Mononuclear cell (primary cell): ENCODE measurements at regions not wholly inside any gene's neighbourhood (a gene's known extent, or its start where the extent isn't known, plus 50 kb on each side); places are given as distances from the start of the nearest gene placed in this dataset.

Experiments used
- H3K27me3 ChIP-seq: 2 replicates; pipeline ENCODE4 v1.6.0; 2011; ENCODE audit warnings: low read length, control low read depth; ENCODE audit not compliant: insufficient read depth
- H3K4me1 ChIP-seq: 2 replicates; pipeline ENCODE4 v1.5.1; 2011; ENCODE audit warnings: mild to moderate bottlenecking, low read length, control low read depth; ENCODE audit not compliant: insufficient read depth
- H3K4me3 ChIP-seq: 2 replicates; pipeline ENCODE4 v1.5.1; 2011; ENCODE audit warnings: mild to moderate bottlenecking, low read length, moderate library complexity
- H3K9me3 ChIP-seq: 2 replicates; pipeline ENCODE4 v1.5.1; 2011; ENCODE audit warnings: low read depth, mild to moderate bottlenecking, control low read depth, low read length

- Histone ChIP-seq H3K4me1 (no peaks in the 10 kb centered on the region), H3K27me3 (no peaks in the 10 kb centered on the region), H3K4me3 (no peak overlapping the region)
Observed at GRCh38 chr17:72065556-72065955, 55.3 kb upstream of the SOX9 start.

DNA sequence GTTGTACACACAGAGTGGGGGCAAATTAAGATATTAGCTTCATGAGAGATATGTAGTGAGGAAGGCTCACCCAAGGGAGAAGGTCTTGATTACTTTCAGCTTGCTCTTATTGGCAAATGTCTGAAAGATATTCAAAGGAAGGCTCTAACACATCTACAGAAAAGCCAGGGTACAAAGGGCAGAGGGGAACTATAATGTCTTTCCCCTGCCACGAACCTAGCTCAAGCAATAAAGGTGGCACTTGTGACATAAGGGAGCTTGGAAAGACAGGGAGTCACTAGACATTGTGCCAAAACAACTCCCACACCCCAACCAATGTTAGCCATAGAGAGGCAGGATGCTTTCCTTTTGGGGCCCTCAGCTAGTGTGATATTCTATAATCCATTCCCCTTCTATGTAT is 52.2 kb upstream of the SOX9 start:
- no peak overlapping the region for H3K4me3 ChIP-seq

More at GRCh38 chr17:72065556-72065955, 55.3 kb upstream of the SOX9 start:
- no peaks in the 10 kb centered on the region for H3K9me3 ChIP-seq

GRCh38 chr17:72069586-72070202 is 51.1 kb upstream of the SOX9 start:
- Histone ChIP-seq H3K27me3 (no peaks in the 10 kb centered on the region), H3K4me1 (no peaks in the 10 kb centered on the region), H3K4me3 (no peak overlapping the region), H3K9me3 (no peaks in the 10 kb centered on the region)

More for the DNA sequence above, 52.2 kb upstream of the SOX9 start:
- Histone ChIP-seq H3K9me3 (no peaks in the 10 kb centered on the region), H3K4me1 (no peaks in the 10 kb centered on the region), H3K27me3 (no peaks in the 10 kb centered on the region)
